ENCODE measurements at regions not wholly inside any gene's neighbourhood (a gene's known extent, or its start where the extent isn't known, plus 50 kb on each side); places are given as distances from the start of the nearest gene placed in this dataset.

GRCh38 chr1:245087723-245088122 is 67.1 kb upstream of the KIF26B start:
- DNase-seq (ENCODE audit: low spot score in 2 of 2): no peak
- intact Hi-C loops (cut with DNase I; ENCODE audit: low total_unique reads): no loop called here
- TF ChIP-seq POLR2A (IDR thresholded peaks at IDR 0.05): no peak
- no peak for TF ChIP-seq CTCF (IDR thresholded peaks at IDR 0.05)
- H3K4me3 ChIP-seq (ENCODE audit: low read depth, poor library complexity, severe bottlenecking): no peak overlapping the region
- WGBS, 2 donors: 89 to 93% methylated on average over 4 of the region's 4 CpGs

- 45 to 66% methylated on average over 4 of the region's 4 CpGs for WGBS, 2 donors
- DNase-seq (ENCODE audit: low spot score in 2 of 2): no peak
- H3K4me3 ChIP-seq (ENCODE audit: low read depth, poor library complexity, severe bottlenecking): no peak overlapping the region
- TF ChIP-seq CTCF (IDR thresholded peaks at IDR 0.05): no peak
- TF ChIP-seq POLR2A (IDR thresholded peaks at IDR 0.05): no peak
- intact Hi-C loops (cut with DNase I; ENCODE audit: low total_unique reads): no loop called here
Measured at GRCh38 chr1:245086389-245086969, 68.3 kb upstream of the KIF26B start.

GRCh38 chr1:245085508-245086095 is 69.2 kb upstream of the KIF26B start:
- intact Hi-C loops (cut with DNase I; ENCODE audit: low total_unique reads): no loop called here
- WGBS, 2 donors: 84 to 87% methylated on average over 9 of the region's 9 CpGs
- TF ChIP-seq POLR2A (IDR thresholded peaks at IDR 0.05): no peak
- TF ChIP-seq CTCF (IDR thresholded peaks at IDR 0.05): no peak
- H3K4me3 ChIP-seq (ENCODE audit: low read depth, poor library complexity, severe bottlenecking): no peak overlapping the region
- DNase-seq (ENCODE audit: low spot score in 2 of 2): no peak

GRCh38 chr1:245084551-245084950 is 70.2 kb upstream of the KIF26B start:
- no peak overlapping the region for H3K4me3 ChIP-seq (ENCODE audit: low read depth, poor library complexity, severe bottlenecking)
- no peak for DNase-seq (ENCODE audit: low spot score in 2 of 2)
- 96 to 98% methylated on average over 7 of the region's 7 CpGs for WGBS, 2 donors
- TF ChIP-seq CTCF (IDR thresholded peaks at IDR 0.05): no peak
- no peak for TF ChIP-seq POLR2A (IDR thresholded peaks at IDR 0.05)
- intact Hi-C loops (cut with DNase I; ENCODE audit: low total_unique reads): no loop called here

GRCh38 chr1:245079021-245079609 is 75.7 kb upstream of the KIF26B start:
- intact Hi-C loops (cut with DNase I; ENCODE audit: low total_unique reads): no loop called here

More at GRCh38 chr1:245079021-245079609, 75.7 kb upstream of the KIF26B start:
- H3K4me3 ChIP-seq (ENCODE audit: low read depth, poor library complexity, severe bottlenecking): no peak overlapping the region
- DNase-seq (ENCODE audit: low spot score in 2 of 2): no peak
- TF ChIP-seq CTCF (IDR thresholded peaks at IDR 0.05) (no peak), POLR2A (IDR thresholded peaks at IDR 0.05) (no peak)
- 68 to 72% methylated on average over 9 of the region's 9 CpGs for WGBS, 2 donors

All from lower leg skin (tissue), 4 donors.